GM21381 (cell line): ENCODE measurements at regions not wholly inside any gene's neighbourhood (a gene's known extent, or its start where the extent isn't known, plus 50 kb on each side); places are given as distances from the start of the nearest gene placed in this dataset.
"Not testable (repeated sequence)": the region's sequence is repeated elsewhere in the genome, so short reads cannot be mapped to it uniquely, and the experiment has no call there.

ENCODE experiments used
- ATAC-seq: cut with Tn5 transposase; IDR thresholded peaks from one replicate; pipeline ENCODE4 v1.9.1; 2021; ENCODE audit warnings: mild to moderate bottlenecking, moderate library complexity; ENCODE audit not compliant: unreplicated experiment

- ATAC-seq, result no peak
Observed at GRCh38 chr1:191306916-191307315, 829.3 kb upstream of the BRINP3 start.

- ATAC-seq, result no peak
Observed at GRCh38 chr1:191320062-191320461, 838.2 kb upstream of the RGS18 start.

GRCh38 chr1:191327868-191328267 lies 830.4 kb upstream of the RGS18 start:
- ATAC-seq, result no peak

GRCh38 chr1:191343816-191344215 lies 814.4 kb upstream of the RGS18 start:
- ATAC-seq, result no peak

GRCh38 chr1:191346381-191346780 lies 811.9 kb upstream of the RGS18 start:
- ATAC-seq, result no peak

GRCh38 chr1:191348328-191348727 lies 809.9 kb upstream of the RGS18 start:
- no peak for ATAC-seq

- no peak for ATAC-seq
Observed at GRCh38 chr1:191350938-191351337, 807.3 kb upstream of the RGS18 start.

- ATAC-seq, result no peak
Observed at GRCh38 chr1:191358724-191359123, 799.5 kb upstream of the RGS18 start.

GRCh38 chr1:191366686-191367085 lies 791.6 kb upstream of the RGS18 start:
- ATAC-seq, result no peak

GRCh38 chr1:191368891-191369654 lies 789.2 kb upstream of the RGS18 start:
- no peak for ATAC-seq

- no peak for ATAC-seq
Observed at GRCh38 chr1:191371626-191372025, 786.6 kb upstream of the RGS18 start.

- ATAC-seq, result no peak
Observed at GRCh38 chr1:191388283-191388682, 770.0 kb upstream of the RGS18 start.

GRCh38 chr1:191396622-191397021 lies 761.6 kb upstream of the RGS18 start:
- no peak for ATAC-seq

GRCh38 chr1:191398551-191398950 lies 759.7 kb upstream of the RGS18 start:
- ATAC-seq, result no peak

GRCh38 chr1:191405417-191405816 lies 752.8 kb upstream of the RGS18 start:
- no peak for ATAC-seq

- no peak for ATAC-seq
Observed at GRCh38 chr1:191414981-191415640, 743.2 kb upstream of the RGS18 start.

- ATAC-seq, result no peak
Observed at GRCh38 chr1:191419842-191420241, 738.4 kb upstream of the RGS18 start.

GRCh38 chr1:191427593-191427992 lies 730.7 kb upstream of the RGS18 start:
- ATAC-seq, result no peak

- ATAC-seq, result no peak
Observed at GRCh38 chr1:191432817-191433216, 725.4 kb upstream of the RGS18 start.

GRCh38 chr1:191438979-191439378 lies 719.3 kb upstream of the RGS18 start:
- no peak for ATAC-seq

- ATAC-seq, result not testable (repeated sequence)
Observed at GRCh38 chr1:191448279-191448678, 710.0 kb upstream of the RGS18 start.

GRCh38 chr1:191452586-191452985 lies 705.7 kb upstream of the RGS18 start:
- no peak for ATAC-seq

- no peak for ATAC-seq
Observed at GRCh38 chr1:191453487-191453886, 704.8 kb upstream of the RGS18 start.
